RWPE2 (cell line): ENCODE measurements at regions not wholly inside any gene's neighbourhood (a gene's known extent, or its start where the extent isn't known, plus 50 kb on each side); places are given as distances from the start of the nearest gene placed in this dataset.

ENCODE experiments used
- ATAC-seq: fragments of 200-7000 bp; cut with Tn5 transposase; 3 replicates; pipeline ENCODE4 v1.9.1; 2021; ENCODE audit warnings: low read depth
- DNase-seq: peaks from one replicate; pipeline ENCODE4 v3.0.0-alpha.2; 2020; ENCODE audit warnings: low spot score
- H3K27ac ChIP-seq: fragments of 450-650 bp; 2 replicates; pipeline ENCODE4 v1.5.1; 2017; ENCODE audit warnings: mild to moderate bottlenecking; ENCODE audit not compliant: poor library complexity, severe bottlenecking
- H3K27me3 ChIP-seq: fragments of 250-450 bp; sonication (Bioruptor Pico); 2 replicates; pipeline ENCODE4 v1.5.1; 2021; ENCODE audit warnings: mild to moderate bottlenecking, moderate library complexity; ENCODE audit not compliant: insufficient read depth, poor library complexity, severe bottlenecking
- H3K36me3 ChIP-seq: fragments of 250-450 bp; sonication (Bioruptor Pico); 2 replicates; pipeline ENCODE4 v1.5.1; 2020; ENCODE audit warnings: low read depth, mild to moderate bottlenecking, moderate library complexity
- H3K4me1 ChIP-seq: fragments of 250-450 bp; sonication (Bioruptor Pico); 2 replicates; pipeline ENCODE4 v1.5.1; 2021; ENCODE audit warnings: mild to moderate bottlenecking, moderate library complexity; ENCODE audit not compliant: insufficient read depth, poor library complexity, severe bottlenecking
- H3K4me3 ChIP-seq: fragments of 250-450 bp; sonication (Bioruptor Pico); 2 replicates; pipeline ENCODE4 v1.5.1; 2021; ENCODE audit warnings: mild to moderate bottlenecking, moderate library complexity; ENCODE audit not compliant: severe bottlenecking
- H3K9me3 ChIP-seq: fragments of 250-450 bp; sonication (Bioruptor Pico); 2 replicates; pipeline ENCODE4 v1.5.1; 2021; ENCODE audit warnings: mild to moderate bottlenecking, moderate library complexity; ENCODE audit not compliant: severe bottlenecking
- TF ChIP-seq, protein P1 (sequence below): fragments of 450-650 bp; IDR thresholded peaks from one replicate; pipeline ENCODE4 v1.5.1; 2017; ENCODE audit warnings: mild to moderate bottlenecking, moderate library complexity; ENCODE audit not compliant: poor library complexity, severe bottlenecking

DNA sequence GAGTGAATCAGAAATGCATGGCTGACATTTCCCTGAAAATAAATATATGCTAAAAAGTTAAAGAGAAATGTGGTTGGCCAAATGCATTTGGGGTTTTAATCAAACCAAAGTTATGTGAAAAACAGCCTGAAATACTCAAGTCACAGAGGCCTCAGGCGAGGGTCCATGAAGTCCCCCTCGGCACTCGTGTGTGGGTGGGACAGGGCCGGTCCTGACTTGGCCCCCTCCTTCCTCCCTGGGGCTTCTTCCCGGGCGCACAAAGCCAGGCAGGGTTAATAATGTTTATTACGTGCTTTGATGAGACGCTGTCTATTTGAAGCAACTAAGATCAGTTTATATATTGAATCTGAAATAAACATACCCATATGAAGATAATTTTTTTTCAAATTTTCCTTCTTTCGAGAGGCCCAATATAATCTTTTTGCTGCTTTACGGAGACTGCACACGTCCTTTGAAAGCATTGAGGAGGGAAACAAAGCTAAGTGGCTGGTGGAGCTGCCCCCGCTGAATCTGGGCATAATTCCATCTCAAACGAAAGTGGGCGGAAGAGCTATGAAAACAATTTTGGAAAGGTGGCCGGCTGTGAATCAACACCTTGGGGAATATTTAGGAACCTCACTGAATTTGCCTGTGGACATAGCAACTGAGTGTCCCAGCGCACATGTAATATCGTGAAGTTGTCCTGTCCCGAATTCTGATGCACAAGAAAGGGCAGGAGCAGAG lies 55.8 kb upstream of the SMOC2 start:
- Histone ChIP-seq H3K4me1 (no peaks in the 10 kb centered on the region), H3K27ac (no peak overlapping the region), H3K27me3 (peaks cover 20% of the 10 kb centered on the region), H3K36me3 (no peaks in the 10 kb centered on the region), H3K4me3 (no peak overlapping the region), H3K9me3 (peaks cover 2% of the 10 kb centered on the region)
- DNase-seq (no peak), ATAC-seq (no peak)
- TF ChIP-seq, protein P1, sequence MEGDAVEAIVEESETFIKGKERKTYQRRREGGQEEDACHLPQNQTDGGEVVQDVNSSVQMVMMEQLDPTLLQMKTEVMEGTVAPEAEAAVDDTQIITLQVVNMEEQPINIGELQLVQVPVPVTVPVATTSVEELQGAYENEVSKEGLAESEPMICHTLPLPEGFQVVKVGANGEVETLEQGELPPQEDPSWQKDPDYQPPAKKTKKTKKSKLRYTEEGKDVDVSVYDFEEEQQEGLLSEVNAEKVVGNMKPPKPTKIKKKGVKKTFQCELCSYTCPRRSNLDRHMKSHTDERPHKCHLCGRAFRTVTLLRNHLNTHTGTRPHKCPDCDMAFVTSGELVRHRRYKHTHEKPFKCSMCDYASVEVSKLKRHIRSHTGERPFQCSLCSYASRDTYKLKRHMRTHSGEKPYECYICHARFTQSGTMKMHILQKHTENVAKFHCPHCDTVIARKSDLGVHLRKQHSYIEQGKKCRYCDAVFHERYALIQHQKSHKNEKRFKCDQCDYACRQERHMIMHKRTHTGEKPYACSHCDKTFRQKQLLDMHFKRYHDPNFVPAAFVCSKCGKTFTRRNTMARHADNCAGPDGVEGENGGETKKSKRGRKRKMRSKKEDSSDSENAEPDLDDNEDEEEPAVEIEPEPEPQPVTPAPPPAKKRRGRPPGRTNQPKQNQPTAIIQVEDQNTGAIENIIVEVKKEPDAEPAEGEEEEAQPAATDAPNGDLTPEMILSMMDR, result no peak

DNA sequence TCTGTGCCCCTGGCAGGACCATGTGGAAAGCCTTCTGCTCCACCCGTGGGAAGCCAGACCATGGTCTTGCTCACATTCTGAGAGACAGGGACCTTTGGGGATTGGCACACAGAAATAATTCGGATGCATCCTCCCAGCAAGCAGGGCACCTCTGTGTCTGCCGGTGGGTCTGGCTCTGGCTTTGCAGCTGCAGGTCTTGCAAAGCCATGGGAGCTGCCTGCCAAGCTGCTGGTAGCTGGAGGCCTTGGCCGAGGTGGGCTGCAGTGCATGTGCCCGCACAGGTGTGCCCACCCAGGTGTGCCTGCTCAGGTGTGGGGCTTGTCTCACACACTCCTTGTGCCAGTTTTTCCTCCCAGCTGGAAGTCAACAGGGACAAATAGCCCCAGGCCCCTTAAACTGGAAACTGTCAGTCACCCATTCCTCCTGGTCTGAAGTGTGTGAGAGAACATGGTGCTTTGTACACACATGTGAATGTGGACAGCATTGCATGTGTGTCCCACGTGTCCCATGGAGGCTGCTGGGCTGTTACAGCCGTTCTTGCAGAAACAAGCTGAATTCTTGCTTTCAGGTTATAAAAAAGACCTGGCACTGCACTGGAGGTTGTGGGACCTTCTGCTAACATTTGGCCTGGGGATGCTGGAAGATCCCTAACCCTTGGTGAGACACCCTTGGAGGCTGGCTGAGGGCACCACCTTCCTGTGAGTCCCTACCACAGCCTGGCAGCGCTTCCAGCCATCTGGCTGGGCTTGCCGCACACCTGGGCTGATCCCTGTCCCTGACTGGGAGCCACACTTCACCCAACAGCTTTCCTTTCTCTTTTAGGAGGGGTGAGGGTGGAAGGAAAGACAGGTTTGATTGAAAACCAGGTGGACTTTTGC lies 54.9 kb upstream of the SMOC2 start:
- TF ChIP-seq, protein P1, result no peak
- no peak overlapping the region for H3K4me3 ChIP-seq
- no peak overlapping the region for H3K27ac ChIP-seq
- no peaks in the 10 kb centered on the region for H3K36me3 ChIP-seq
- H3K9me3 ChIP-seq, result peaks cover under 1% of the 10 kb centered on the region
- DNase-seq, result no peak
- no peaks in the 10 kb centered on the region for H3K4me1 ChIP-seq
- peaks cover 20% of the 10 kb centered on the region for H3K27me3 ChIP-seq
- no peak for ATAC-seq

DNA sequence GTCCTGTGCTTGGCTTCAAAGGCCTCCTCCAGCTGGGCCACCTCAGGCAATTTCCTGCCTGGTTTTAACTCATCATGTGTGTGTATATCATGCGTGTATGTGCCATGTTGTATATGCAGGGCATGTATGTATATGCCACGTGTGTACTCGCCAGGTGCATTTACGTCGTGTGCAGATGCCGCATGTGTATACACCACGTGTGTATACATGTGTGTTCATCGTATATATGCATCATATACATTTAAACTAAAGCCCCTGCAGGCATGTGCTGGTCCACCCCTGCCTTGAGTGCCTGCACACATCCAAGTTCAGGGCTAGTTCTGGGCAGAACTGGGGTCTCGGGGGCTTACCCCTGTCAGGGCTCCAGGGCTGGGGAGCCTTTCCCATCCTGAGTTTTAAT lies 54.0 kb upstream of the SMOC2 start:
- H3K9me3 ChIP-seq, result no peaks in the 10 kb centered on the region
- H3K4me1 ChIP-seq, result no peaks in the 10 kb centered on the region
- H3K36me3 ChIP-seq, result no peaks in the 10 kb centered on the region
- ATAC-seq (no peak), DNase-seq (no peak)
- TF ChIP-seq, protein P1, result no peak
- no peak overlapping the region for H3K4me3 ChIP-seq
- no peak overlapping the region for H3K27ac ChIP-seq
- peaks cover 20% of the 10 kb centered on the region for H3K27me3 ChIP-seq

- Histone ChIP-seq H3K36me3 (no peaks in the 10 kb centered on the region), H3K27ac (no peak overlapping the region), H3K4me3 (no peak overlapping the region), H3K27me3 (peaks cover 20% of the 10 kb centered on the region), H3K9me3 (no peaks in the 10 kb centered on the region), H3K4me1 (no peaks in the 10 kb centered on the region)
- ATAC-seq, result no peak
- TF ChIP-seq, protein P1, result no peak
- DNase-seq, result no peak
These were observed 53.6 kb upstream of the SMOC2 start for GRCh38 chr6:168387426-168387825.

DNA sequence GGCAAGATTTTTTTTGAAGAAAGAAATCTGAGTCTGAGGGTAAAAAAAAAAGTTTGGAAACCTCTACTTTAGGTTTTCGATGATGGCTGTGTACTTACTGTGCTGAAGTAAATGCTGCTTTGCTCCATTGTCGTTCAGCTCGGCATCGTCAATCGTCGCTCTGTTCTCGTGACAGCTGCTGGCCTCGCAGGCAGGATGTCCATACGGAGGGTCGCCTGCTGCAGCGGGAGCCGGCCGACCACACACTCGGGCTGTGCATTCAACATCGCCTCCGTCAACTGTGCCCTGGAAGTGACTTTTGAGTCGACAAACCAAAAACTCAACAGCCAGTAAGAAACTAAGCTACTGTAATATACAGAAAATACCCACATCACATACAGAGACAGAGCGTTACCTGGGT lies 53.1 kb upstream of the SMOC2 start:
- Histone ChIP-seq H3K36me3 (no peaks in the 10 kb centered on the region), H3K4me1 (no peaks in the 10 kb centered on the region), H3K27me3 (peaks cover 20% of the 10 kb centered on the region), H3K4me3 (no peak overlapping the region), H3K9me3 (no peaks in the 10 kb centered on the region), H3K27ac (no peak overlapping the region)
- no peak for DNase-seq
- no peak for ATAC-seq
- TF ChIP-seq, protein P1, result no peak
